ENCODE measurements at regions not wholly inside any gene's neighbourhood (a gene's known extent, or its start where the extent isn't known, plus 50 kb on each side); places are given as distances from the start of the nearest gene placed in this dataset.

GRCh38 chr7:79620291-79620690, 166.8 kb upstream of the MAGI2 start:
- peaks cover 0 to 8% (median 2%) of the 10 kb centered on the region in 4 donors for H3K9me3 ChIP-seq
- no peak overlapping the region for H3K27ac ChIP-seq
- no peak for TF ChIP-seq CTCF (IDR thresholded peaks at IDR 0.05)
- TF ChIP-seq POLR2AphosphoS5 (IDR thresholded peaks at IDR 0.05): no peak
- no peak for TF ChIP-seq EP300 (IDR thresholded peaks at IDR 0.05)
- TF ChIP-seq POLR2A (IDR thresholded peaks at IDR 0.05): no peak
- intact Hi-C loops (cut with DNase I; ENCODE audit: low total_unique reads): no loop called here
- H3K27me3 ChIP-seq: no peaks in the 10 kb centered on the region
- DNase-seq: peak in 1 of 2 donors; percentile 40
- H3K4me1 ChIP-seq: no peaks in the 10 kb centered on the region
- H3K36me3 ChIP-seq: no peaks in the 10 kb centered on the region
- 10 to 27% (median 13%) methylated on average over 1 of the region's 1 CpG for WGBS, 5 donors
- H3K4me3 ChIP-seq: no peak overlapping the region

- Histone ChIP-seq H3K9me3 (peaks cover 0 to 8% (median 2%) of the 10 kb centered on the region in 4 donors), H3K4me1 (no peaks in the 10 kb centered on the region), H3K27ac (no peak overlapping the region), H3K4me3 (no peak overlapping the region), H3K36me3 (no peaks in the 10 kb centered on the region), H3K27me3 (no peaks in the 10 kb centered on the region)
- intact Hi-C loops (cut with DNase I; ENCODE audit: low total_unique reads): no loop called here
- TF ChIP-seq CTCF (IDR thresholded peaks at IDR 0.05) (no peak), POLR2A (IDR thresholded peaks at IDR 0.05) (no peak), POLR2AphosphoS5 (IDR thresholded peaks at IDR 0.05) (no peak), EP300 (IDR thresholded peaks at IDR 0.05) (no peak)
- 82 to 90% (median 84%) methylated on average over 3 of the region's 3 CpGs for WGBS, 5 donors
- no peak for DNase-seq
Measured at GRCh38 chr7:79619216-79619615, 165.7 kb upstream of the MAGI2 start.

GRCh38 chr7:79615871-79616640, 162.6 kb upstream of the MAGI2 start:
- intact Hi-C loops (cut with DNase I; ENCODE audit: low total_unique reads): no loop called here
- TF ChIP-seq CTCF (IDR thresholded peaks at IDR 0.05) (no peak), EP300 (IDR thresholded peaks at IDR 0.05) (no peak), POLR2A (IDR thresholded peaks at IDR 0.05) (no peak)
- Histone ChIP-seq H3K27ac (no peak overlapping the region), H3K36me3 (no peaks in the 10 kb centered on the region), H3K27me3 (no peaks in the 10 kb centered on the region), H3K9me3 (peaks cover 0 to 8% (median 2%) of the 10 kb centered on the region in 4 donors), H3K4me3 (no peak overlapping the region), H3K4me1 (no peaks in the 10 kb centered on the region)
- WGBS, 5 donors: 86 to 94% (median 90%) methylated on average over 9 to 10 of the region's 10 CpGs
- DNase-seq: no peak

GRCh38 chr7:79615466-79615865, 162.0 kb upstream of the MAGI2 start:
- Histone ChIP-seq H3K27ac (no peak overlapping the region), H3K36me3 (no peaks in the 10 kb centered on the region), H3K4me1 (no peaks in the 10 kb centered on the region), H3K27me3 (no peaks in the 10 kb centered on the region), H3K9me3 (peaks cover 0 to 8% (median 2%) of the 10 kb centered on the region in 4 donors), H3K4me3 (no peak overlapping the region)
- intact Hi-C loops (cut with DNase I; ENCODE audit: low total_unique reads): no loop called here
- DNase-seq: no peak
- no peak for TF ChIP-seq CTCF (IDR thresholded peaks at IDR 0.05)
- TF ChIP-seq POLR2A (IDR thresholded peaks at IDR 0.05): no peak
- no peak for TF ChIP-seq EP300 (IDR thresholded peaks at IDR 0.05)
- TF ChIP-seq POLR2AphosphoS5 (IDR thresholded peaks at IDR 0.05): no peak
- 65 to 76% (median 74%) methylated on average over 3 of the region's 3 CpGs for WGBS, 5 donors

Data from stomach (tissue), 8 donors.